GM12891 (cell line): ENCODE measurements at regions not wholly inside any gene's neighbourhood (a gene's known extent, or its start where the extent isn't known, plus 50 kb on each side); places are given as distances from the start of the nearest gene placed in this dataset.

Source experiments
- DNase-seq: peaks from one replicate; pipeline ENCODE4 v3.0.0; 2011; ENCODE audit warnings: low spot score; ENCODE audit not compliant: insufficient read length
- FAIRE-seq: peaks from 2 replicates; lab custom pipeline; 2011; peaks lifted over from hg19 to GRCh38; lab: Jason Lieb, UNC
- PAX5 ChIP-seq: IDR thresholded peaks from 2 replicates; pipeline ENCODE4 v1.6.1; 2011; ENCODE audit warnings: low read length, moderate library complexity, mild to moderate bottlenecking; ENCODE audit not compliant: insufficient read depth, severe bottlenecking
- POLR2A ChIP-seq: IDR thresholded peaks from 2 replicates; pipeline ENCODE4 v1.6.1; 2011; ENCODE audit warnings: low read depth, low read length, control low read depth
- POLR2AphosphoS5 ChIP-seq: IDR thresholded peaks from 2 replicates; pipeline ENCODE4 v1.6.1; 2011; ENCODE audit warnings: low read depth, low read length, control low read depth
- POU2F2 ChIP-seq: IDR thresholded peaks from 2 replicates; pipeline ENCODE4 v1.6.1; 2011; ENCODE audit warnings: low read depth, mild to moderate bottlenecking, control low read depth, low read length, moderate library complexity
- SPI1 ChIP-seq: IDR thresholded peaks from 2 replicates; pipeline ENCODE4 v1.6.1; 2011; ENCODE audit warnings: low read depth, low read length, control low read depth
- TAF1 ChIP-seq: IDR thresholded peaks from 2 replicates; pipeline ENCODE4 v1.6.1; 2011; ENCODE audit warnings: low read depth, low read length, control low read depth

DNA sequence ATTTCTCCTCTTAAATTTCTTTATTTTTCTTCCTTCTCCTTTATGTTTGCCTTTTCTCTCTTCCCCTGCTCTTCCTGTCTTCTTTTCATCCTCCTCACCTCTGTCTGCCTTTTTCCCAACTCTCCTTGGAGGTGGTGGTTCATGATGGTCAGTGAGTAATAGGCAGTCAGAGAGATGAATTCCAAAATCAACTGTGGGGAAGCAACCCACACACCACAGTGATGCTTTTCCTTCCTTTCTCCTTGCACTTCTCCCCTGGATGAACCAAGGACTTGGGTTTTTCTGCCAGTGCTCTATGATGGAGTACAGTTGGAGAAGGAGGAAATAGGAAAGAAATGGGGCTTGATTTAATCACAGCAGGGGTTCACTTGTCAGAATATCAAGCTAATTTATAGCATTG, 153.8 kb downstream of the DCK start:
- FAIRE-seq (no peak), DNase-seq (no peak)
- TF ChIP-seq POU2F2 (no peak), TAF1 (no peak), POLR2A (no peak), PAX5 (no peak), SPI1 (no peak), POLR2AphosphoS5 (no peak)

DNA sequence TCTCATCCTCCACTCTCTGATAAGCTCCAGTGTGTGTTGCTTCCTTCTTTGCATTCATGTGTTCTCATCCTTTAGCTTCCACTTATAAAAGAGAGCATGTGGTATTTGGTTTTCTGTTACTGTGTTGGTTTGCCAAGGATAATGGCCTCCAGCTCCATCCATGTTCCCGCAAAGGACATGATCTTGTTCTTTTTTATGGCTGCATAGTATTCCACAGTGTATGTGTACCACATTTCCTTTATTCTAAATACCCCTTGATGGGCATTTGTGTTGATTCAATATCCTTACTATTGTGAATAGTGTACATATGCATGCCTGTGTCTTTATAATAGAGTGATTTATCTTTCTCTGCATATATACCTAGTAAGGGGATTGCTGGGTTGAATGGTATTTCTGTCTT, 155.1 kb downstream of the DCK start:
- FAIRE-seq, result no peak
- TF ChIP-seq SPI1 (no peak), PAX5 (no peak), POU2F2 (no peak)
- DNase-seq, result no peak

DNA sequence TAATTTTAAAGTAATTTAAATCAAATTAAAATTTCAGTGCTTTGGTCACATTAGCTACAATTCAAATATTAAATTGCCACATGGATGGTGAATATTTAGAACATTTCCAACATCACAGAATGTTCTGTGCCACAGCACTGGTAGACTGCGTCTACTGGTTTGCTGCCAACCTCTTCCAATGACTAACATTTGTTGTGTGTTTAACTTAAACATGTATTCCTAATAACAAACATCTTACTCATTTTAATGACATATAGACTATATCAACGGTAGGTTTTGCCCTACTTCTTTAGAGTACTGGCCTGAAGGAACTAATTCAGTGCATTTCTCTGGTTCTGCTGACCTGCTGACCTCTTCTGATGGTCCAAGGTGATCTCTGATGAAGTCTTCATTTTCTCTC, 157.6 kb downstream of the DCK start:
- DNase-seq (no peak), FAIRE-seq (no peak)
- TF ChIP-seq POLR2A (no peak), SPI1 (no peak), TAF1 (no peak), POU2F2 (no peak), POLR2AphosphoS5 (no peak), PAX5 (no peak)

DNA sequence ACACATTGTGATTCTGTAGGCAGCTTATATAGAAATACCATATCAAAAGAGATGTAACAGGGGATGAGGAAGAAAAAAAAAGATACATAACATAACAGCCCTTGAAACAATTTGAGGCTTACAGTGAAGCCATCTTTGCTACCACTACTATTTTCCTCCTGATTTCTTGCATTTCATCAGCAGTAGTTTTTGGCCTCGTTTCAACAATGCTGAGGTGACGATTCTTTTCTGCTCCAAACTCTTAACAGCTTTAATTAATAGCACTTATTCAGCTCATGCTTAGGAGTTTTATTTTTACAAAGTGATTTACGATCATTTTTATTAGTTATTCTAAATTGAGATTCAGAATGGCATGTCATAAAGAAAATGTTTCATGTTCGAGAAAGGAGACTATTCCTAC, 163.2 kb downstream of the DCK start:
- DNase-seq, result no peak
- FAIRE-seq, result no peak
- TF ChIP-seq POU2F2 (no peak), PAX5 (no peak), SPI1 (no peak), POLR2AphosphoS5 (no peak), TAF1 (no peak), POLR2A (no peak)

DNA sequence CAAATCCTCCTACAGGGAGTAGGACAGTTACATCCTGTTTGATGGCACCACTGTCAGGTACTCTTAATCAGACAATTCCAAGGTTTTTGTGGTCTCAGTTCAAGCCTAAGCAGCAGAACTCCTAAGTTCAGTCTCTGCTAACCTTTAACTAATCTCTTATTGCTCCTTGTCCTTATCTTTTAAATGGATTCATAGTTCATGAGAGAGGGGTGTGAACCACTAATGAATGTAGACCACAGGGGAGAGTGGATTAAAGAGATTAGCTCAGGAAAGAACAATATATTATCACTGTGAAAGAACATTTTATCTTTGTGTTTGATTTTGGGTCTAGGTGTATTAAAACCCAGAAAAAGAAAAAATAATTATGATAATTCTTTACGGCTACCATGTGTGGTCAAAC, 168.9 kb downstream of the DCK start:
- no peak for TF ChIP-seq POLR2A
- no peak for TF ChIP-seq TAF1
- TF ChIP-seq POU2F2, result no peak
- TF ChIP-seq SPI1, result no peak
- TF ChIP-seq PAX5, result no peak
- no peak for TF ChIP-seq POLR2AphosphoS5
- FAIRE-seq (no peak), DNase-seq (no peak)

DNA sequence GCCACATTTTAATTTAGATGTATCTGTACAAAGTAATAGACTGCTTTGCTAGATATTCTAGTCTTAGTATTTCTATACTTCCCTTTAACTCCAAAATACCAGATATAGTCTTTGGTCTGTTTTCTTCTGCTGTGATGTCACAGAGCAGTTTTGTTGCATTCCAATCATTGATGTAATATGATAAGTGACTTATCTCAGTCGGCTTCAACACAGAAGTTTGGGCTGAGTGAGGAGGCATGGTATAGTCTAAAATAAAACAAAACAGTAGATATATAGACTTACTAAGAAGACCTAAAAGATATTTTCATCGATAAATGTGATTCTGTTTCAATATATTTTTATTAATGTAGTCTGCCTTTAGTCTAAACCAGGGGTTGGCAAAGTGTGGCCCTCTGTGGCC, 169.9 kb downstream of the DCK start:
- TF ChIP-seq PAX5, result no peak
- no peak for TF ChIP-seq POU2F2
- TF ChIP-seq TAF1, result no peak
- TF ChIP-seq POLR2A, result no peak
- TF ChIP-seq SPI1, result no peak
- TF ChIP-seq POLR2AphosphoS5, result no peak
- DNase-seq (no peak), FAIRE-seq (no peak)

DNA sequence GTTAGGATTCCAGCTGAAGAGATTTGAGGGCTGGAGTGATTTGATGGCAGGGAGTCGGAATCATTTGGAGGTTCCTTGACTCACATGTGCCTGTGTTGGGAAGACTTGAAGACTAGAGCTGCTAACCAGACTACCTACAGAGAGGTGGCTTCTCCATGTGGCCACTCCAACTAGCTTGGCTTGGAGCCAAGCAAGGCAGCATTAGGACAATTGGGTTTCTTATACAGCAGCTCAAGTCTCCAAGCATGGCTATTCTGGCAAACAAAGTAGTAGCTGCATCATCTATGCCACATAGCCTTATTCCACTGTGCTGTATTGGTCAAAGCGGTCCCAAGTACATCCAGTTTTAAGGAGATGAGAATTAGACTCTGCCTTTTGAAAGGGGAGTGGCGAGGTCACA, 171.7 kb upstream of the SLC4A4 start:
- FAIRE-seq (no peak), DNase-seq (no peak)
- TF ChIP-seq PAX5 (no peak), SPI1 (no peak), POLR2A (no peak), TAF1 (no peak), POLR2AphosphoS5 (no peak), POU2F2 (no peak)

DNA sequence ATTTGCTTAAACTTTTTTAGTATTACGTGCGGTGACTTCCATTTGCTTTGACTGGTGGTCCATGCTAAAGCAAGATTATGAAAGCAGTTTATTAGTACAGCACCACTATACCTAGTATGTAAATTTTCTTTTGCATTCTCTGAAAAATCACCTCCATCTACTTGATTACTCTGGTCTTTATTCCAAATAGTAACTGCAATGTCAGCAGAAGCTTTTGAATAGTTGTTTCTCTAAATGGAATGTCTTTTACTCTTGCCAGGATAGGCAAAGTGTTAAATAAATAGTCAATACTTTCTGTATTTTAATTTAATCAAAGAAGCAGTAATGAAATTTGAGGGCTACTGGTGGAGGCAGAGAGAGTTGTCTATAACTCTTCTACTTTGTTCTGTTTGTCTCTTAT, 167.2 kb upstream of the SLC4A4 start:
- DNase-seq, result no peak
- TF ChIP-seq POLR2AphosphoS5 (no peak), SPI1 (no peak), POU2F2 (no peak), TAF1 (no peak), POLR2A (no peak), PAX5 (no peak)
- FAIRE-seq, result no peak

DNA sequence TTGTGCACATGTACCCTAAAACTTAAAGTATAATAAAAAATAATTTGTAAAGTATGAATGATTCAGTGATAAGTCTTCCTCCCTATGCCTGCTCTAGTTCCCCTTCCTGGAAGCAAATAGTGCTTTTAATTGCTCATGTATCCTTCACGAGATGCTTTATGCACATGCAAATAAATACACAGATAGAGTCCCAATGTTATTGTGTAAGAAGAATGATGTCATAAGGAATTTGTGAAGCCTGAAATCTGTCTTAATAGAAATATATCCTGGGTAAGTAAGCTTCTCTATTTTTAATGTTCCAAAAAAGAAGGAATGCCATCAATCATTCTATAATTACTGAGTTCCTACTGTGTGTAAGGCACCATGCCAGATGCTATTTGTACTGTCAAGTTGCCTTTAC, 157.5 kb upstream of the SLC4A4 start:
- no peak for FAIRE-seq
- TF ChIP-seq POU2F2 (no peak), POLR2AphosphoS5 (no peak), SPI1 (no peak), TAF1 (no peak), PAX5 (no peak), POLR2A (no peak)
- no peak for DNase-seq

DNA sequence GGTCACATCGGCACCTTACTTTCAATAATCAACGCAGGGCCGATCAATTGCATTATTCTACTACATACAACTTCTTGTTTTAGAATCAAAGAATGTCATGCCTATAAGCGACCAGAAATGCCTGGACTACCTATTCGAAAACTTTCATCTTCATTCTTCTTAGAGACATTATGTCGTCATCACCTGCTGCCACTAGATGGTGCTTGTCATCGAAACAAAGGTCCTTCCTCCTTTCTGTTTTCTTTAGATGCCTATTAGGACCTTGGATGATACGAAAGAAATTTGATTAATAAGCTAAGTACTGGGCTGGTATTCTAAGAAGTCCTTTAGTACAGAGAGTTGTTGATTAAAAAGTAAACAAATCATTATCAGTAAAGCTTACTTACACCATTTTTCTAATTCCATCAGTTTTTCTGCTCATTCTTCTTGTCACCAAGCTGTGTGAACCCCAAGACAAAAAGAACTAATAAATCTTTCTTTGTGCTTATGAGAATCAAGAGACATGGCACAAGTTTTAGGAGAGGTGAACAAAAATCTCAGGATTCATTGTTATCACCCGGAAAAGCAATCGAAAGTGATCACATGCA, 154.5 kb upstream of the SLC4A4 start:
- TF ChIP-seq POLR2A (no peak), TAF1 (no peak), POU2F2 (no peak), POLR2AphosphoS5 (no peak), PAX5 (no peak), SPI1 (no peak)
- DNase-seq (peak; percentile 30), FAIRE-seq (peak; percentile 92)
